Loucy (cell line): ENCODE measurements at regions not wholly inside any gene's neighbourhood (a gene's known extent, or its start where the extent isn't known, plus 50 kb on each side); places are given as distances from the start of the nearest gene placed in this dataset.

ENCODE experiments used
- H2AFZ ChIP-seq: fragments of 200-600 bp; sonication (generic); 2 replicates; pipeline ENCODE4 v1.6.0; 2016; ENCODE audit warnings: antibody characterized with exemption, mild to moderate bottlenecking, low read length, moderate library complexity
- H3F3A ChIP-seq: fragments of 200-600 bp; 2 replicates; pipeline ENCODE4 v1.6.0; 2016; ENCODE audit warnings: antibody characterized with exemption, low read depth, mild to moderate bottlenecking
- H3K27me3 ChIP-seq: fragments of 200-600 bp; sonication (generic); 2 replicates; pipeline ENCODE4 v1.6.1; 2014; ENCODE audit warnings: low read length, mild to moderate bottlenecking; ENCODE audit not compliant: insufficient read depth, poor library complexity, severe bottlenecking
- H3K36me3 ChIP-seq: fragments of 200-600 bp; sonication (generic); 2 replicates; pipeline ENCODE4 v1.6.1; 2016; ENCODE audit warnings: low read length; ENCODE audit not compliant: insufficient read depth
- H3K4me1 ChIP-seq: fragments of 200-600 bp; sonication (generic); 2 replicates; pipeline ENCODE4 v1.5.1; 2014; ENCODE audit warnings: low read length, mild to moderate bottlenecking; ENCODE audit not compliant: insufficient read depth, poor library complexity, severe bottlenecking
- H3K4me2 ChIP-seq: fragments of 200-600 bp; sonication (generic); 2 replicates; pipeline ENCODE4 v1.6.0; 2014; ENCODE audit warnings: antibody characterized with exemption, low read length, low read depth, mild to moderate bottlenecking; ENCODE audit not compliant: poor library complexity, severe bottlenecking
- H3K4me3 ChIP-seq: fragments of 200-600 bp; sonication (generic); 2 replicates; pipeline ENCODE4 v1.5.1; 2014; ENCODE audit warnings: low read length, mild to moderate bottlenecking, mixed read lengths; ENCODE audit not compliant: poor library complexity, severe bottlenecking
- H3K79me2 ChIP-seq: fragments of 200-600 bp; sonication (generic); 2 replicates; pipeline ENCODE4 v1.6.1; 2014; ENCODE audit warnings: low read length; ENCODE audit not compliant: insufficient read depth
- H3K9ac ChIP-seq: fragments of 200-600 bp; sonication (generic); 2 replicates; pipeline ENCODE4 v1.6.0; 2014; ENCODE audit warnings: mild to moderate bottlenecking, low read depth, low read length, moderate library complexity; ENCODE audit not compliant: poor library complexity, severe bottlenecking
- H3K9me2 ChIP-seq: fragments of 200-600 bp; sonication (generic); replicated peaks from 2 replicates; pipeline ENCODE4 v1.6.1; 2016; ENCODE audit warnings: low read depth, low read length, mixed read lengths
- H3K9me3 ChIP-seq: fragments of 200-600 bp; sonication (generic); 2 replicates; pipeline ENCODE4 v1.6.1; 2014; ENCODE audit warnings: mild to moderate bottlenecking, antibody characterized with exemption, low read length, low read depth; ENCODE audit not compliant: insufficient read depth
- H4K20me1 ChIP-seq: fragments of 200-600 bp; sonication (generic); 2 replicates; pipeline ENCODE4 v1.6.0; 2014; ENCODE audit warnings: antibody characterized with exemption, low read length, mild to moderate bottlenecking; ENCODE audit not compliant: insufficient read depth, poor library complexity, severe bottlenecking
- EZH2phosphoT487 ChIP-seq: fragments of 200-600 bp; IDR thresholded peaks from 2 replicates; pipeline ENCODE4 v1.6.1; 2018; ENCODE audit warnings: antibody characterized with exemption, mild to moderate bottlenecking, moderate library complexity, borderline replicate concordance
- TF ChIP-seq, protein P1 (sequence below): fragments of 200-600 bp; sonication (generic); conservative IDR thresholded peaks from 2 replicates; pipeline ENCODE4 v1.5.1; 2014; ENCODE audit warnings: mild to moderate bottlenecking, antibody characterized with exemption, low read length

DNA sequence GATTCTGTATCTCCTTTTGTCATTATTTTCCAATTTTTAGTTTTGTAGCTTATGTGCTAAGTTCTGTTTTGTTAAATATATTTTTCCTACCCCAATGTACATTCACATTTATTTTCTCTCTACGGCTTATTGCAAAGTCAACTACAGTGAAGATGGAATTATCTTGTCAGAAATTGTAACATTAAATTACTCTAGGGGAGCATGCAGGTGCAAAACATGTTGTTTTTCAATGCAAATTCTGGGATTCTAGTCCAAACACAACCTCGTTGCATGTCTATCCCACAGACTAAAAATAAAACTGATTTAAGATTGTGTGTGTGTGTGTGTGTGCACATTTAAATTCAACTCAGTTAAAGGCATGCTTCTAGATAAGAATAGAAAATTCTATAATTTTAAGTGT lies 529.1 kb upstream of the POM121L12 start:
- Histone ChIP-seq H3K9ac (no peak overlapping the region), H3K4me2 (no peak overlapping the region)
- TF ChIP-seq, protein P1, sequence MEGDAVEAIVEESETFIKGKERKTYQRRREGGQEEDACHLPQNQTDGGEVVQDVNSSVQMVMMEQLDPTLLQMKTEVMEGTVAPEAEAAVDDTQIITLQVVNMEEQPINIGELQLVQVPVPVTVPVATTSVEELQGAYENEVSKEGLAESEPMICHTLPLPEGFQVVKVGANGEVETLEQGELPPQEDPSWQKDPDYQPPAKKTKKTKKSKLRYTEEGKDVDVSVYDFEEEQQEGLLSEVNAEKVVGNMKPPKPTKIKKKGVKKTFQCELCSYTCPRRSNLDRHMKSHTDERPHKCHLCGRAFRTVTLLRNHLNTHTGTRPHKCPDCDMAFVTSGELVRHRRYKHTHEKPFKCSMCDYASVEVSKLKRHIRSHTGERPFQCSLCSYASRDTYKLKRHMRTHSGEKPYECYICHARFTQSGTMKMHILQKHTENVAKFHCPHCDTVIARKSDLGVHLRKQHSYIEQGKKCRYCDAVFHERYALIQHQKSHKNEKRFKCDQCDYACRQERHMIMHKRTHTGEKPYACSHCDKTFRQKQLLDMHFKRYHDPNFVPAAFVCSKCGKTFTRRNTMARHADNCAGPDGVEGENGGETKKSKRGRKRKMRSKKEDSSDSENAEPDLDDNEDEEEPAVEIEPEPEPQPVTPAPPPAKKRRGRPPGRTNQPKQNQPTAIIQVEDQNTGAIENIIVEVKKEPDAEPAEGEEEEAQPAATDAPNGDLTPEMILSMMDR, result no peak
- no peak for TF ChIP-seq EZH2phosphoT487

DNA sequence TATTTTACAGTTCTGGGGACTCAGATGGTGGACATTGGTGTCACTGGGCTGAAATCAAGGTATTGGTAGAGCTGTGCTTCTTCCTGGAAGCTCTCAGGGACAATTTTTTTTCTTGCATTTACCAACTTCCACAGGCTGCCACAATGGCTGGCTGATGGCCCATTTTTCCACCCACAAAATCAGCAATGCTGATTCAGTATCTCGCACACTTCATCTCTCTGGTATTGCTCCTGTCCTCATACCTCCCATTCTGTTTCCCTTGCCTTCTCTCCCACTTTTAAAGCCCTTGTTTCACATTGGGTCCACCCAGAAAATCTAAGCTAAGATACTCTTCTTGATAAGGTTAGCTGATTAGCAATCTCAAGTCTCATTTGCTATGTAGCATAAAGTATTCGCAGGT lies 530.9 kb upstream of the POM121L12 start:
- Histone ChIP-seq H3K9me3 (no peaks in the 10 kb centered on the region), H3K36me3 (no peaks in the 10 kb centered on the region), H3K4me1 (no peaks in the 10 kb centered on the region), H3K4me3 (no peak overlapping the region), H3K9me2 (no peaks in the 10 kb centered on the region), H3F3A (no peaks in the 10 kb centered on the region), H3K4me2 (no peak overlapping the region), H4K20me1 (no peaks in the 10 kb centered on the region), H3K27me3 (no peaks in the 10 kb centered on the region), H3K9ac (no peak overlapping the region), H3K79me2 (no peaks in the 10 kb centered on the region), H2AFZ (no peak overlapping the region)
- TF ChIP-seq EZH2phosphoT487, result no peak
- TF ChIP-seq, protein P1, result no peak

More for the DNA sequence above, 529.1 kb upstream of the POM121L12 start:
- no peaks in the 10 kb centered on the region for H3K4me1 ChIP-seq
- no peaks in the 10 kb centered on the region for H3K9me3 ChIP-seq
- no peaks in the 10 kb centered on the region for H3F3A ChIP-seq
- no peak overlapping the region for H3K4me3 ChIP-seq
- H2AFZ ChIP-seq, result no peak overlapping the region
- H3K36me3 ChIP-seq, result no peaks in the 10 kb centered on the region
- H3K9me2 ChIP-seq, result no peaks in the 10 kb centered on the region
- H4K20me1 ChIP-seq, result no peaks in the 10 kb centered on the region
- H3K79me2 ChIP-seq, result no peaks in the 10 kb centered on the region
- H3K27me3 ChIP-seq, result no peaks in the 10 kb centered on the region

DNA sequence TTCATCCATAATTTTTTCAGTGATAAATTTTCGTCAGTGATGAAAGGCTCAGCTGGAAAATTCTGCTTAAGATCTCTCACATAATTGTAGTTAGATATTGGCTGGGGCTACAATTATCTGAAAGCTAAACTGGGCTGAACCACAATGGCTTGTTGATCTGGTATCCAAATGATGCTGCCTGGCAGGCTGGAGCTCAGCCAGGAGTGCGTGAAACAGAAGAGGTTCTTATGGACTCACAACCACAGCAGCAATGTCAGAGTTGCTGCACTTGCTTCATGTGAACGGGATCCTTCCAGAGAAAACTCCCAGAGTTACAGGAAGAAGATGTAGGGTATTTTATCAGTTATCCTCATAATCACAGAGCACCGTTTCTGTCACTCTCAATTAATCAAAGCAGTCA lies 533.2 kb upstream of the POM121L12 start:
- Histone ChIP-seq H3K36me3 (no peaks in the 10 kb centered on the region), H3F3A (no peaks in the 10 kb centered on the region), H3K9me3 (no peaks in the 10 kb centered on the region), H3K4me3 (no peak overlapping the region), H4K20me1 (no peaks in the 10 kb centered on the region), H3K9me2 (no peaks in the 10 kb centered on the region), H2AFZ (no peak overlapping the region), H3K9ac (no peak overlapping the region), H3K4me2 (no peak overlapping the region), H3K79me2 (no peaks in the 10 kb centered on the region), H3K4me1 (no peaks in the 10 kb centered on the region), H3K27me3 (no peaks in the 10 kb centered on the region)
- TF ChIP-seq EZH2phosphoT487, result no peak
- TF ChIP-seq, protein P1, result no peak
